ENCODE measurements at regions not wholly inside any gene's neighbourhood (a gene's known extent, or its start where the extent isn't known, plus 50 kb on each side); places are given as distances from the start of the nearest gene placed in this dataset.

GRCh38 chr2:152255918-152256317 lies 79.1 kb upstream of the FMNL2 start:
- TF ChIP-seq, protein P1, sequence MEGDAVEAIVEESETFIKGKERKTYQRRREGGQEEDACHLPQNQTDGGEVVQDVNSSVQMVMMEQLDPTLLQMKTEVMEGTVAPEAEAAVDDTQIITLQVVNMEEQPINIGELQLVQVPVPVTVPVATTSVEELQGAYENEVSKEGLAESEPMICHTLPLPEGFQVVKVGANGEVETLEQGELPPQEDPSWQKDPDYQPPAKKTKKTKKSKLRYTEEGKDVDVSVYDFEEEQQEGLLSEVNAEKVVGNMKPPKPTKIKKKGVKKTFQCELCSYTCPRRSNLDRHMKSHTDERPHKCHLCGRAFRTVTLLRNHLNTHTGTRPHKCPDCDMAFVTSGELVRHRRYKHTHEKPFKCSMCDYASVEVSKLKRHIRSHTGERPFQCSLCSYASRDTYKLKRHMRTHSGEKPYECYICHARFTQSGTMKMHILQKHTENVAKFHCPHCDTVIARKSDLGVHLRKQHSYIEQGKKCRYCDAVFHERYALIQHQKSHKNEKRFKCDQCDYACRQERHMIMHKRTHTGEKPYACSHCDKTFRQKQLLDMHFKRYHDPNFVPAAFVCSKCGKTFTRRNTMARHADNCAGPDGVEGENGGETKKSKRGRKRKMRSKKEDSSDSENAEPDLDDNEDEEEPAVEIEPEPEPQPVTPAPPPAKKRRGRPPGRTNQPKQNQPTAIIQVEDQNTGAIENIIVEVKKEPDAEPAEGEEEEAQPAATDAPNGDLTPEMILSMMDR (conservative IDR thresholded peaks at IDR 0.05; ENCODE audit: low read depth, low read length) = no peak
- no peak for TF ChIP-seq EZH2 (IDR thresholded peaks at IDR 0.05; ENCODE audit: low read length, unreplicated experiment)

Data from PC-3 (cell line).